HG02588 (cell line): ENCODE measurements at regions not wholly inside any gene's neighbourhood (a gene's known extent, or its start where the extent isn't known, plus 50 kb on each side); places are given as distances from the start of the nearest gene placed in this dataset.
"Not testable (repeated sequence)": the region's sequence is repeated elsewhere in the genome, so short reads cannot be mapped to it uniquely, and the experiment has no call there.

Experiments
- ATAC-seq: cut with Tn5 transposase; IDR thresholded peaks from one replicate; pipeline ENCODE4 v1.9.1; 2021; ENCODE audit warnings: mild to moderate bottlenecking, moderate library complexity; ENCODE audit not compliant: unreplicated experiment

- no peak for ATAC-seq
Measured at GRCh38 chrX:45842926-45843315, 642.2 kb upstream of the DIPK2B start.

GRCh38 chrX:45842207-45842925, 641.7 kb upstream of the DIPK2B start:
- no peak for ATAC-seq

GRCh38 chrX:45840411-45840950, 639.8 kb upstream of the DIPK2B start:
- no peak for ATAC-seq

- ATAC-seq: no peak
Measured at GRCh38 chrX:45830343-45830742, 629.7 kb upstream of the DIPK2B start.

GRCh38 chrX:45824471-45824870, 623.8 kb upstream of the DIPK2B start:
- ATAC-seq: no peak

- no peak for ATAC-seq
Measured at GRCh38 chrX:45823536-45823935, 622.9 kb upstream of the DIPK2B start.

- no peak for ATAC-seq
Measured at GRCh38 chrX:45822124-45822523, 621.4 kb upstream of the DIPK2B start.

- no peak for ATAC-seq
Measured at GRCh38 chrX:45818913-45819312, 618.2 kb upstream of the DIPK2B start.

- no peak for ATAC-seq
Measured at GRCh38 chrX:45815441-45815840, 614.8 kb upstream of the DIPK2B start.

GRCh38 chrX:45811326-45811725, 610.6 kb upstream of the DIPK2B start:
- ATAC-seq: no peak

- ATAC-seq: no peak
Measured at GRCh38 chrX:45807572-45808425, 607.1 kb upstream of the DIPK2B start.

GRCh38 chrX:45806410-45807121, 605.9 kb upstream of the DIPK2B start:
- no peak for ATAC-seq

- no peak for ATAC-seq
Measured at GRCh38 chrX:45804276-45804675, 603.6 kb upstream of the DIPK2B start.

GRCh38 chrX:45803383-45803921, 602.8 kb upstream of the DIPK2B start:
- no peak for ATAC-seq

GRCh38 chrX:45801554-45801953, 600.9 kb upstream of the DIPK2B start:
- ATAC-seq: no peak

- not testable (repeated sequence) for ATAC-seq
Measured at GRCh38 chrX:45800746-45801453, 600.2 kb upstream of the DIPK2B start.

GRCh38 chrX:45799576-45799975, 598.9 kb upstream of the DIPK2B start:
- no peak for ATAC-seq

- ATAC-seq: no peak
Measured at GRCh38 chrX:45795546-45795945, 594.9 kb upstream of the DIPK2B start.

- ATAC-seq: peak; percentile 51
Measured at GRCh38 chrX:45794995-45795337, 594.3 kb upstream of the DIPK2B start.

GRCh38 chrX:45794323-45794994, 593.8 kb upstream of the DIPK2B start:
- ATAC-seq: peak; percentile 16
